Aorta (tissue), 5 donors: ENCODE measurements at regions not wholly inside any gene's neighbourhood (a gene's known extent, or its start where the extent isn't known, plus 50 kb on each side); places are given as distances from the start of the nearest gene placed in this dataset.
A peak's percentile ranks its signal among the peaks of the same experiment; 100 is the strongest.
"Not testable (repeated sequence)": the region's sequence is repeated elsewhere in the genome, so short reads cannot be mapped to it uniquely, and the experiment has no call there.

ENCODE experiments used
- ATAC-seq: fragments of 200-7000 bp; cut with Tn5 transposase; one replicate; pipeline ENCODE4 v1.9.1; 2022; ENCODE audit warnings: moderate library complexity; ENCODE audit not compliant: low FRiP score
- DNase-seq, 2 donors: peaks; one replicate each; pipeline ENCODE4 v3.0.0-alpha.2; 2020
- H3K27ac ChIP-seq, 2 donors: one replicate each; pipeline ENCODE4 v1.5.1; 2013; ENCODE audit warnings: low read length in 2 of 2, mild to moderate bottlenecking in 2 of 2, moderate library complexity in 2 of 2, control low read depth in 1 of 2, inconsistent platforms in 1 of 2, low read depth in 1 of 2
- H3K27me3 ChIP-seq, 2 donors: one replicate each; pipeline ENCODE4 v1.6.1; 2013; ENCODE audit warnings: control low read depth in 1 of 2, low read length in 1 of 2, mild to moderate bottlenecking in 1 of 2, moderate library complexity in 1 of 2; ENCODE audit not compliant: insufficient read depth in 2 of 2, control insufficient read depth in 1 of 2
- H3K36me3 ChIP-seq, 2 donors: one replicate each; pipeline ENCODE4 v1.6.1; 2013; ENCODE audit warnings: control low read depth in 1 of 2, low read length in 1 of 2, mild to moderate bottlenecking in 1 of 2; ENCODE audit not compliant: insufficient read depth in 2 of 2, control insufficient read depth in 1 of 2
- H3K4me1 ChIP-seq, 2 donors: one replicate each; pipeline ENCODE4 v1.6.1; 2013; ENCODE audit warnings: low read length in 2 of 2, control low read depth in 1 of 2, mild to moderate bottlenecking in 1 of 2, moderate library complexity in 1 of 2; ENCODE audit not compliant: insufficient read depth in 2 of 2, control insufficient read depth in 1 of 2
- H3K4me3 ChIP-seq, 2 donors: one replicate each; pipeline ENCODE4 v1.5.1; 2013; ENCODE audit warnings: low read length in 2 of 2, control low read depth in 1 of 2, mild to moderate bottlenecking in 1 of 2
- H3K9me3 ChIP-seq: one replicate; pipeline ENCODE4 v1.6.1; 2013; ENCODE audit warnings: mild to moderate bottlenecking, low read length; ENCODE audit not compliant: control insufficient read depth
- WGBS, 2 donors: extraction: QIAGEN DNeasy Blood & Tissue Kit; methylation state at CpG; one replicate each; pipeline ENCODE4 v1.1.7; 2013; 5-methylcytosine and 5-hydroxymethylcytosine counted together
- intact Hi-C, 2 donors: fragments of 100-400 bp; cut with DNase I; formaldehyde crosslinking; loops; one replicate each; pipeline versions ENCODE4 v1.14.2 to v1.15.0; 2022
- donor health status: healthy with polysubstance abuse.
- donor health status: Bipolar disorder and iron deficiency.
- donor health status: DM: no; HTN: no; CAD: no.
- donor health status: DM: no; HTN: no; CAD: no.
- donor health status: DM: yes; HTN: yes; CAD: no.

- 3% methylated on average over 2 of the region's 2 CpGs for WGBS, 2 donors
- ATAC-seq: no peak
- no peaks in the 10 kb centered on the region for H3K9me3 ChIP-seq
- intact Hi-C loops: no loop called here
- no peak overlapping the region for H3K4me3 ChIP-seq
- no peaks in the 10 kb centered on the region for H3K36me3 ChIP-seq
- DNase-seq: no peak
- no peaks in the 10 kb centered on the region for H3K27me3 ChIP-seq
- no peaks in the 10 kb centered on the region for H3K4me1 ChIP-seq
- no peak overlapping the region for H3K27ac ChIP-seq
These were observed 62.5 kb upstream of the GBE1 start for GRCh38 chr3:81823882-81824395.

DNA sequence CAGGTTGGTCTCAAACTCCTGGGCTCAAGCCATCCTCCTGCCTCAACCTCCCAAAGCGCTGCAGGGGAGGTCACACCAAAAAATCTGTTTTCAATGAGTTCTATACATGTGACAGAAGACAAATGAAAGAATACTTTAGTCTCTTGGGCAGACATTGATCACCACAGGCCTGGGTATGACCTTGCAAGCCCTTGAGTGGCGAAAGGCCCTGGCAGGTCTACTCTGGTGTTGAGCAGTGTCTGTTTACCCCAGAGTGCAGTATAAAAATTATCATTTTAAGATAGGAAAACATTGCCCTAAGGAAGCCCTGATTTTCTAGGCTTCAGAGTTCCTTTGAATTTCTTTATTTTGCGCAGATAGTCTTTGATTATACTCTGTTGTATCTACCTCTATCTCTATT is 61.6 kb upstream of the GBE1 start:
- Histone ChIP-seq H3K27ac (no peak overlapping the region), H3K4me3 (no peak overlapping the region), H3K4me1 (no peaks in the 10 kb centered on the region), H3K27me3 (no peaks in the 10 kb centered on the region), H3K36me3 (no peaks in the 10 kb centered on the region), H3K9me3 (no peaks in the 10 kb centered on the region)
- intact Hi-C loops: no loop called here
- no peak for ATAC-seq
- 91 to 94% methylated on average over 3 of the region's 3 CpGs for WGBS, 2 donors
- no peak for DNase-seq

GRCh38 chr3:81816473-81817250 is 55.2 kb upstream of the GBE1 start:
- H3K4me1 ChIP-seq: no peaks in the 10 kb centered on the region
- ATAC-seq (no peak), DNase-seq (no peak)
- H3K36me3 ChIP-seq: no peaks in the 10 kb centered on the region
- H3K9me3 ChIP-seq: no peaks in the 10 kb centered on the region
- intact Hi-C loops: no loop called here
- WGBS, 2 donors: 15 to 23% methylated on average over 8 of the region's 8 CpGs
- no peak overlapping the region for H3K4me3 ChIP-seq
- H3K27ac ChIP-seq: no peak overlapping the region
- no peaks in the 10 kb centered on the region for H3K27me3 ChIP-seq

DNA sequence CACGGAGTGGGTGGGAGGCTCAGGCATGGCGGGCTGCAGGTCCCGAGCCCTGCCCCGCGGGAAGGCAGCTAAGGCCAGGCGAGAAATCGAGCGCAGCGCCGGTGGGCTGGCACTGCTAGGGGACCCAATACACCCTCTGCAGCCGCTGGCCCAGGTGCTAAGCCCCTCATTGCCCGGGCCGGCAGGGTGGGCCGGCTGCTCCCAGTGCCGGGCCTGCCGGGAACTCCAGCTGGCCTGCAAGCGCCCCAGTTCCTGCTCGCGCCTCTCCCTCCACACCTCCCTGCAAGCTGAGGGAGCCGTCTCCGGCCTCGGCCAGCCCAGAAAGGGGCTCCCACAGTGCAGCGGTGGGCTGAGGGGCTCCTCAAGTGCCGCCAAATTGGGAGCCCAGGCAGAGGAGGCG is 50.7 kb upstream of the GBE1 start:
- DNase-seq: peak in 1 of 2 donors; percentile 47
- H3K36me3 ChIP-seq, H3K4me1 ChIP-seq, ATAC-seq, H3K27ac ChIP-seq, intact Hi-C loops, H3K9me3 ChIP-seq, H3K27me3 ChIP-seq, H3K4me3 ChIP-seq: not testable (repeated sequence)
- 94 to 96% methylated on average over 21 to 25 of the region's 25 CpGs for WGBS, 2 donors
